ENCODE measurements at regions not wholly inside any gene's neighbourhood (a gene's known extent, or its start where the extent isn't known, plus 50 kb on each side); places are given as distances from the start of the nearest gene placed in this dataset.

DNA sequence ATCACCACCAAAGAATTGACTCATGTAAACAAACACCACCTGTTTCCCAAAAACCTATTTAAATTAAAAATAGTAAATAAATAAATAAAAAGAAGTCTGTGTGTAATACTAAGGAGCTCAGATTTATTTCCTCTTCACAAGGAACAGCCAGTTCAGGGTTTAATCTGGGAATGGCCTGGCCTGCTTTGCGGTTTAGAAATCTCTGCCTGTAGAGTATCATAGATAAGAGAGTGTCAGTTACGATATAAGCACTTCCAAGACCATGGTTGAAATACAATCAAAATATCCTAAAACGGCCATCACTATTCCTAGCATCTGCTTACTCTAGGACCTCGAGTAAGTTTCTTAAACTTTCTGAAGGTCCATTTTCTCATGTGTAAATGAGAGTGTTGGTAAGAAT lies 274.4 kb downstream of the PLPP3 start:
- DNase-seq = no peak

DNA sequence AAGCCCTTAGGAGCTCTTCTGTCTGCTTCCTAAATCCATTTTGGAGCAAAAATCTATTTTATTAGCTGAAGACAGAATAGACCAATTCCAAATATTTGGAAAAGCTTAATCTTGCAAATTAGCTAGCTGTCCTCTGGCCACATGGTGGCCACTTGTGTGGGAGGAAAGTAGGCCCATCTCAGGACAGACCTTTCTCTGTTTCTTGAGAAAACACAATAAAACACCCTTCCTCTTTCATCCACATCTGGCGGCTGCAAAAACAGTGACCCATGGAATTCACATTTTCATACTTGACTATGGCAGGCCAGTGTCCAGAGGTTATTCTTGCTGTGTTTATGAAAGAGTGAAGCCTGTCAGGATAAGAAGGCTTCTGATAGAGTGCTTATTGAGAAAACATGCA lies 275.6 kb downstream of the PLPP3 start:
- no peak for DNase-seq

DNA sequence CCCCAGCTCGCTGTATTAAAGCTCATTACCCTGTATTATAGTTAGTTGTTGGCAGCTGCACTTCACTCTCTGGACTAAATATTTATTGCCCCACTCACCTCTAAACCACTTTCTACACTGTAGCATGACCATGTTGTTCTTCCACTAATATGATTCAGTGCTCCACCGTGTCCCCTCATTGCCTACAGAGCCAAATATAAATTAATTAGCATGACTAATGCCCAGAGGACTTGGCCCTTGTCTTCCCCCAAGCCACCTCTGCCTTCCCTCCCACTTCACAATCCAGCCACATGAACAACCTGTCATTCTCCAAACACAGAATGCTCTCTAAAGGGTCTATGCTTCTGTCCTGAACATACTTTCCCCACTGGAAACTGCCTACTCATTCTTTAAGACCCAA lies 276.5 kb downstream of the PLPP3 start:
- no peak for DNase-seq

DNA sequence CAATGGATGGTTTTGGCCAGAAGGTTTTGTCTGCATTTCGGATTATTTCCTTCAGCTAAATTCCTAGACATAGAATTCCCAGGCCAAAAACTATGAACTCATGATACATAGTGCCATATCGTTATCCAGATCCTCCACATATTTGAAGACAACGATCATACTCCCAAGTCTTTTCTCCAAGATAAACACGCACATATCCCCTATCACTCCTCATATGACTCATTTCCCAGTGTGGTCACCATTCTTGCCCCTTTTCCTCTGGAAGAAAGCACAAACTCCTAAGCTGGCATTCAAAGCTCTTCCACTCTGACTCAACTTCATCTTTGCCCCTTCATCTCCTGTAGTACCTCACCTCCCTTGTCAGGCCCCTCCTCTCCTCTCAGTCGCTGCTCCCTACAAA lies 277.6 kb downstream of the PLPP3 start:
- DNase-seq = no peak

DNA sequence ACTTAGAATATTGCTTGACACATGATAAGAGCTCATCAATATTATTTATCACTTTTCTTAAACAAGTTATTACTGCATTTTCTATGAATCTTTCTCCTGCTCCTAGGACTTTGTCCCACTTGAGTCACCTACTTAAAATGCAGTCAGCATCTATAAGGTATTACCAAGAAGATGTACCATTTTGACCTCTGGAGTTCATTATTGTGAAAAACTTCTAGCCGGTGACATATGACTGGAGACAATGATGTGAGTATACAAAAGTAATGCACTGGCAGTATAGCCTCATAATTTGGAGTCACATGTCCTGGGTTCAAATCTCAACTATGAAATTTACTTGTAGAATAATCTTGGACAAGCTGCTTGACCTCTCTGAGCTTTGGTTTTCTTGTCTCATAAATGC lies 278.5 kb downstream of the PLPP3 start:
- DNase-seq = no peak

DNA sequence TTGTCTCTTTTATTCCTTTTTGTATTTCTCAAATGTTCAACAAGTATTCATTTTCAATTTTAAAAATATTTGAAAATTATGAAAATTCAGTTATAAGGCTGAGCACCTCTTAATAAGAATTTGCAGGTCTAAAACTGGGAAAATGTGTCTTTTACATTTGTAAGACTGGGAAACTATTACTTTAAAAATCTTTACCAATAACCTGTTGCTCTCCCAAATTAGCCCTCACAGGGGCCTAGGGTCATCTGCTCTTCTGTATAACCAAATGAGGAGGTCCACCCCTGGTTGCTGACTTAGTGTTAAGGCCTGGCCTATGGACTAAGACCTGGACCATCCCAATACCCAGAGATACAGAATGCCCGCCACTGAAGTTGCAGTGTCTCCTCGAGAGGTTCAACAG lies 280.5 kb downstream of the PLPP3 start:
- DNase-seq = no peak

DNA sequence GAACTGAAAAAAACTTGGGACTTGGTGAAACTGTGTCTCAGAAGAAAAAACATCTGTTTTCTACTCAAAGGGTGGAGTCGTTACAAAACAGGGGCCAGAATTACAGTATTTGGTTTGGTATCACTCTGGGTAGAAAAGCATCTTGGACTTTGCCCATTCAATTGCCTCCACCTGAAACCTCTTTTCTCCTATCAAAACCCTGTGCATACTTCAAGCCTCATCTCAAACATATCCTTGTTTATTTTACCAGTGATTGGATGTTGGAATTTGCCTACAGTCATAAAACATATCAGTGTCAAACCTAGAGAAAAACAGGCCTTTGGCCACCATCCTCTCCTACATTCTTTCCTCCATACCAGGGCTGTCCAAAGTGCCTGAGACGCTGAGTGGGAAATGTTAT lies 281.5 kb downstream of the PLPP3 start:
- no peak for DNase-seq

DNA sequence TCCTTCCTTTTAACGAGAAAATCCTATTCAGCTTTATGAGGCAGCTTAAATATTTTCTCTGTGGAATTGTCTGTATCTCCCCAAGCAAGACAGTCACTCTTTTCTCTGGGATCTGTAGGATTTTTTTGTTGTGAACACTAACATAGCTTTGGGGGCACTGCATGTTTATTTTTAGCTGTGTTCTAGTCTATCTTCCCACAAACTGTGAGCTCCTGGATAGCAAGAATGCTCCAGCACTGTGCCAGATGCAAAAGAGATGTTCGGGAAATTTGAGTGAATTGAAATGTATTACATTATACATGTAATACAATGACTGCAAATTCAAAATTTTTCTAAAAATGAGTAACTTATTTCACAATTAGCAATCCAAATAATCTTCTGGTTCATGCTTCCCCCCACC lies 282.2 kb downstream of the PLPP3 start:
- no peak for DNase-seq

DNA sequence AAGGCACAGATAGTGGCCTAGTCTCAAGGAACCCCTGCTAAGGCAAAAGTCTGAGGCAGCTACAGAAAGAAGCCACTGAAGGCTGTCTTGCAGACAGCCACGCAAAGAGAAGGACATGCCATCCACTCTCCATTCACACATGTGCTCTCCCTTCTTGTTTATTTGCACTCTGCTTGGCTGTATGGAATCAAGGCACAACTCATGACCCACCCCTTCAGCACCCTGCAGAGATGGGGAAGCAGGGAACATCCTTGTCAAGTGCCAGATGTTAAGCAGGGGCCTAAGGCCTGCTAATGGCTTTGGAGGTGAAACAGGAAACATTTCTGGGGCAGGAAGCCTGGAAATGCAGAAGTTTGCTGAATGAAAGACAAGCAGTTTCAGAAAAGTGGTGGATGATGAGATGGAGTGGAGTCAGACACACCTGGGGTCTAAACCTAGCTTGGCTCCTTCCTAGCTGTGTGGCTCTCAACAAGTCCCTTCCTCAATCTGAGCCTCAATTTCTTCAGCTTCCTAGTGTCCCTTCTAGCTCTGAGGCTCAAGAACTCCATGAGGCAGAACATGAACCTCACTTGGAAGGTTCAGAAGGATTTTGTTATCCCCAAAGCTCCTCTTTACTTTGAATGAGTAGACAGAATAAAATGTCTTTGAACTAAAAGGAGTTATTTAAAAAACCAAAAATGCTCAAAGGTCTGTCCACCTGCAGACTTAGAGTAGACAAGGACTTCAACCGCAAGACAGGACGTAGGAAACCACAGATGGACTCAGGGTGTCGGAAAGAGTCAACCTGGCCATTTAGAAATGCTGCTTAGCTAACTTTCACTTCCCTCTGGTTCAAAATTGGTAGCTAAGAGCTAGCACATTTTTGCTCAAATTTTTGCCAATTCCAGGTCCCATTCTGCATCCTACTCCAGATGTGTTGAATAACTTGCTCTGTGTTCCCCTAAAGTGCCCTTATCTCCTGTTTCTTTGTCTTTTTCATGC lies 283.1 kb downstream of the PLPP3 start:
- DNase-seq = no peak

DNA sequence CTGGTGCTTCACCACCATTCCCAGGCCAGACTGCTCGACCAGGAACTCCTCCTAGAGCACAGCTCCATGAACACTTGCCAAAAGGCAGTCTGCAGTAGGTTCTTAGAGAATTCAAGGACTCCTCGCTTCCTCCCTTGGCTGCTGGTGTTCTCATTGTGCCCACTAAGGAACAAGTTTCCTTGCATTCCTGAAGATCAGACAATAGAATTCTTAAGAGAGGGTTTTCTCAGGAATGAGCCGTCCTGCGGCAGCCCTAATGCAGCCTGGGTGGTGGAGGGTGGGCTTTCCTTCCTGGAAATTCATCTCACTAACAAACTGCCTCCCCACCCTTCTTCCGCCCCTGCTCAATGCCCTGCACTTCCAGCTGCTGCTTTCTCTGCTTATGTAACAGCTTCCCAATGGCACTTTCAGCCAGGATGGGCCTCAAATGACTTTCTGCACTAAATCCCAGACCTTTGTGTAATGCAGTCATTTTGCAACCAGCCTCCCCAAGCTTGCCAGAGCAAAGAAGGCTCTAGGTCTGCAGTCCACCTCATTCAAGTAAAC lies 287.9 kb downstream of the PLPP3 start:
- DNase-seq = no peak

DNA sequence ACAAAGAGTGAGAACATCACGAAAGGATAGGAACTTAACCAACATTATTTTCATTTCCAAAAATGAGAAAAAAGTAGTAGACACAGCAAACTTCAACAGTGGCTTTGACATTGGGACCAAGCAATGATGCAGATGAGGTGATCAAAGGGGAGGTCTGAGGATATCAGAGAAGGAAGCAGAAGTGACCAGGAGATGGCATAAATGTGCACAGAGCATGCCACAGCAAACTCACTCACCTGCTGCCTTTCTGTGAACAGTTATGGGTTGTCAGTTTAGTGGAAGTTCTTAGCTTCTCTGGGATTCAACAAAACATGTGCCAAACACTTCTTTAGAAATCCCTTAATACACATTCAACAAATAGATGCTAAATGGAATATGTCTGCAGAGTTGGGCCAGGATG lies 290.1 kb downstream of the PLPP3 start:
- no peak for DNase-seq

DNA sequence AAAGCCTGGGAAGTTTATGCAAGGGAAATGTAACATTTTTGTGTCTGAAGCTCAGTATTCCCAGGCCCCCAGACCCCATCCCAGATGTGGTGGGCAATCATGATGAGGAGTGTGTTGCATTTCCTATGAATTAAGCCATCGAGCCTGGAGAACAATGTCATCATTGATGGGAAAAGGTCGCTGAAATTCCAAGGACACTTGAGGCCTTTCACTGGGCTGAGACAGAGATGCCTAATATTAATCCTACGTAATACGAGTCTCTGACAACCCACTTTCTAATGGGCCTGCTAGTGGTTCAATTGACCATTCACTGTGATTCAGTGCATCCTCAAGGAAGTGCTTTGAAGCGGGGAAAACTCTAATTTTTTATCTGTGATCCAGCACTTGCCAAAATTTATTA lies 291.6 kb downstream of the PLPP3 start:
- no peak for DNase-seq

DNA sequence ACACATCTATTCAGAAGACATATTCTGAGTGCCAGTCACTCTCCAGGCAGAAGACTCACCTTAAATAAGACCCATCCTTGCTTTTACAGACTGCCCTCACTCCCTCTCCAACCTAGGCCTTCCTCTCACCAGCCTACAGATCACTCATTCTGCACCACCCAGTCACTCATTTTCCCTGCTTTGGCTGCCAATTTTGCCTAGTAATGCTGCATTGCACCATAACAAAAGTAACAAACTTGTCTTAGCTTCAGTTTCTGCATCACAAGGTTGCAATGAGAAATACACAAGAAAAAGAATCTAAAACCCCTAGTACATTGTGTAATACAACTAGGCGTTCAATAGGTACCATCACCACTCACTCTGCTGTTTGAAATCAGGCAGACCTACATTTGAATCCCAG lies 292.4 kb downstream of the PLPP3 start:
- no peak for DNase-seq

DNA sequence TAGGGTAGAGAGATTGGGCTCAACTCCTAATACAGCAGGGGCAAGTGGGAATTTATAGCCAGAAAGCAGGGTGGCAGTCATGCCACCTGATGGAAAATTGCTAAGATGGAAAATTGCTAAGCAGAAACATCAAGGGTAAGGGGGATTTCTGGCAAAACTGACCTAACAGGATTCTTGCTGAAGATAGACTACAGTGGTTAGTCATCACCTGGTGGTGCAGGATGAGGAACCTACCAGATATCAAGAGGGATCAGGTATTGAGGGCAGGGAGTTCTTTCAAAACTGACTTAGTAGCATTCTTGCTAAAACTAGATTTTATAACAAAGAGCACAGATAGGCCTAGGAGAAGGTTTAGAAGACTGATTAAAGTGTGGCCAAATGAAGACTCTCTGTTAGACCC lies 292.9 kb downstream of the PLPP3 start:
- no peak for DNase-seq

DNA sequence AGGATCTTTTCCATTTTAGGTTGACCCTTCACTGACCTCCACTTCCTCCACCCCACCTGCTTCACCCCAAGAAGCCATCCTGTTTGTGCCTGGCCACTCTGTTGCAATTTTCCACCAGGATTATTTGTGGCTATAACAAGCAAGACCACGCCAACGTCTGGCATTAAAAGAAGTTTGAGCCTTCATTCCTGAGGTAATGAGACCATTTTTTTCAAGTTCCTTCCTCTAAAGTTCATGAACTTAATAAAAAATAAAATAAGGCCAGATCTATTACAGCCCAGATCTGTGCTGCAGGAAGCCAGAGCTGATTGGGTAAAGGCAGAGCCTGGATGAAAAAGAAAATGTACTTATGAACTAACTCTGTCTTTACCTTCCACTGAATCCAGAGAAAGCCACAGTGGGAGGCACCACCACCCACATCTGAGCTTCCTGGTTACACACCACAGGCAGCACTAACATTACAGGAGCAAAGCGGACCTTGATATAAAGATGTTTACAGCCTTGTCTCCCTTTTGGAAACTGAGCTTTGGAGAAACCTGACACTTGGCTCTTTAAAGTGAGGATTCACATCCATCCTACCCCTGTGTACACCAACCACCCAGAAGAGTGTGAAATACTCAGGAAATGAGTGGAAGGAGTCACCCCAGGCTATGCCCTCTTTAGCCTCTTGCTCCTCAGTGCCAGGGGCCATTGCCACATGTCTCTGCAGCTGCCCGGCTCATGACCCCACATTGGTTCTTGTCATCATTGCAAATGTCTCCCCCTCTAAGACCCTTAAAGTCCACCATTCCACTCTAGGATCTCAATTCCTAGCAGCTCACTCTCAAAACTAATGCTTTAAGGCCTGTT lies 293.6 kb downstream of the PLPP3 start:
- no peak for DNase-seq

DNA sequence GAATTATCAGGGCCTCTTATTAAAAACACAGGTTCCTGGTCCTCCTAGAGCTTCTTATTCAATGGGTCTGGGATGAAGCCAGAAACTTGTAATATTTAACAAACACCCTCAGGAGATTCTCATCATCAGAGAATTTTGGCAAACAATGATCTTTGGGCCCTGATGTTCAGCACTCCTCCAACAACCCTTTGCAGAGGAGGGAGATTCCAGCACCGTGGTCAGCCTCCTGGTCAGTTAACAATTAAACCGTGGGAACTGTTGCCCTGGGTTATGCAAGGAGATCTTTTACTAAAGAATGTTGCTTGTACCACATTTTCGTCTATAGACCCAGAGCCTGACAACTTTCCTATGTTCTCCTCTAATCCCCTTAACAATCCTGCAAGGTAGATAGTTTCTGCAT lies 294.4 kb downstream of the PLPP3 start:
- no peak for DNase-seq

DNA sequence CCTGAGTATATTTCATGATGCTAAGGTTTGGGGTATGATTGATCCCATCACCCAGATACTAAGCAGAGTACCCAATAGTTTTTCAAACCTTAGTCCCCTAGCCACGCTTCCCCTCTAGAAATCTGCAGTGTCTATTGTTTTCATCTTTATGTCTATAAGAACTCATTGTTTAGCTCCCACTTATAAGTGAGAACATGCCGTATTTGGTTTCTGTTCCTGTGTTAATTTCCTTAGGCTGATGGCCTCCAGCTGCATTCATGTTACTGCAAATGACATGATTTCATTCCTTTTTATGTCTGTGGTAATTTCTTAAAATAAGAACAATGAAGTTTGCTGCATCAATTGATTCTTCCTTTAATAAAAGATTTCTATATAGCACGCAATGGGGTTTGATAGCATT lies 301.3 kb downstream of the PLPP3 start:
- DNase-seq = no peak

DNA sequence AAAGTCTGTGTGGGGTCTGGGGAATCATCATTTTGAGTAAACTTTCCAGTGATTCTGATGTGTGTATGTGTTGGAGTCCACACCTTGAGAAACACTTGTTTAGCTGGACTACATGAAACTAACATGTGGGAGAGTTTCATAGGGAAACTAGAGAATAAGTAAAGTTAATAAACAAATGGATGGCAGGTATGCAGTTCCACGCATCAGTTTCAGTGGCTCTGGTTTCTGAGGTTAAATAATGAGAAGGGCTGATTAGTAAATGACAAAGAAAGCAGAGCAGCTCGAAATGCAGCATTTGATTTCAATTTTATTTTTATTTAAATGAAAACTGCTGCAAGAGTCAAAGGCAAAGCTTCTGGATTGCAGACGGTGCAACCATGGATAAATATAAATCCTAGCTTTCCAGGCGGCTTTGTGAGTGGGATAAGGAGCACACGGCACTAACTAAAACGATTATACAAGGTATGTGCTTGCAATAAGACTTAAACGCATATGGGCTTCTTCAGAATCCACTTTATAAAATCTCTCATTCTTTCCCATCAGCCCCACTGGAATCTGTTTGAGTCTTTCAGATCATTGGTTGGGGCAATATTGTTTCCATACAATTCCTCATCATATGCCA lies 310.7 kb downstream of the PLPP3 start:
- DNase-seq = no peak

DNA sequence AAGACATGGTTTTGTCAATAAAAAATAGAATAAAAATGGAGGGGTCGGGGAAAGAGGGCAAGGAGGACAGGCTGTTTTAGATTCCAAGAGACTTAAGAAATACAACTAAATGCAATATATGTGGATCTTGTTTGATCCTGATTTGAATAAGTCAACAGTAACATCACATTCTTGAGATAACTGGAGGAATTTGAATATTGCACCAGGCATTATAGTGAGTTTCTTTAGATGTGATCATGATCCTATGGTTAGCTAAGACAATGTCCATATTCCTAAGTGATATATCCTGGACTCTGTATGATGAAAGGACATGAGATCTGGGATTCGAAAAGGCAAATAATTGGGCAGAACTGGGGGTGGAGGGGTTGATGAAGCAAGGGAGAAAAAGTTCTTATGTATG lies 311.8 kb downstream of the PLPP3 start:
- DNase-seq = no peak

DNA sequence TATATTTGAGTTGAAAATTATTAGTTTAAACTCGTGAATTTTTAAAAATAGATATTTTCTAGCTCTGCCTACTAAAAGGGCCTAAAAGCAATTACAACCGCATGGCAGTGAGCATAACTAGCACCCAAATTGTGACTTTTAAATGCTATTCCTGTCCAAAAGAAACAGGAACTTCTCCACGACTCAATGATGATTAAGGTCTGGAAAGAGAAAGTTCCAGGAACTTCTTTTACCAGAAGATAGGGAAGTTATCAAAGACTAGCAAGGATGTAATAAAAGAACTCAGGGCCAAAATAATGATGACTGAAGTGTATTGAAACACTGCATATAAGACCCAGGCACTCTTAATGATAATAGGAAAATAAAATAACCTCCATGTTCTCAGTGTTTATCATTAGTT lies 313.0 kb downstream of the PLPP3 start:
- DNase-seq = no peak

DNA sequence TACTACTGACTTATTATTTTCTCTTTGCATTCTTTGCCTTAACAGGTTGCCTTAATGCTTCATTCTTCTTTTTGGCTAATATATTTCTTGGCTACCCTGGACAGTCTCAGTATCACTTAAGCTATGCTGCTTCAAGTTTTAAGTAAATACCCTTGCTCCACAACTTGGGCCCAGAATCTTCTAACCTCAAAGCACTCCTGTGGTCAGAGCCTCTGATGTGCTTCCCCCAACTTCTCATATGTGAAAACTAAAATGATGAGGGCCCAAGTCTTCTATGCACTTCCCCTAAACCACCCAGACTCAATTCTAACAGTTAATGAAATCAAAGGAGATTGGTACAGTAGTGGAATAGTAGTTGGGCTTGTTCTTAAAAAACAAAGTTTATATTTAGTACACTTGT lies 314.1 kb downstream of the PLPP3 start:
- DNase-seq = no peak

DNA sequence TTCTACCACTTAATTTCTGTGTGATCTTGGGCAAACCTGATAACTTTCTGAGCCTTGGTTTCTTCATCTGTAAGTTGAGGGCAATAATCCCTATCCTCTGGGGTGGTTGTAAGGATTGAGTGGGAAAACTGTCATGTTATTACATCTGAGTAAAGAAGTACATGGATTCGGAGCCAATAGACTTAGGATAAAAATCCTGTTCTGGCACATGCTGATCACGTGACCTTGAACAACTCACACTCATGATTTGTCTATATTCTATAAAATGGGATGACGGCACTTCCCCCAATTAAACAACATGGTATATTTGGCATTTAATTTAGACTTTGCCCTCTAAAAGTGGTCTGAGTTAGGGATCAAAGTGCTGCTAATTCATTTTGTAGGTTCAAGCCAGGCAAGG lies 315.5 kb downstream of the PLPP3 start:
- DNase-seq = no peak

DNA sequence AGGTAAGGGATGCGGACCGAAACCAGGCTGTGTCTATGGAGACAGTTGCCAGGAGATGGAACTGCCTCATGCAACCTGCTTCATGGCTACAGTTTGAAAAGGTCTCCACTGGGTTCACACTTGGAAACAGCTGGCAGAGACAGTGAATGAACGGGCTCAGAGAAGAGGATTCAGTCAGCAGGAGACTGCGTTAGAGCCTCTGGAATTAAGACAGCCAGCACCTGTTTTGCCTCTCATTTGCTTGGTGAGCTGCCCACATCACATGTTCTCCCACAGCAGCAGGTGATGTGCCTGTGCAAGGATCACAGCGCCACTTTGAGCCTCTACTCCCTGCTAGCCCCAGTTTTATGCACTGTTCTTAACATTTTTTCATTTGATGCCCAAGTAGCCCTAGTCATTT lies 321.0 kb downstream of the PLPP3 start:
- DNase-seq = no peak

Measured in effector CD8-positive, alpha-beta T cell (primary cell).